ENCODE measurements at regions not wholly inside any gene's neighbourhood (a gene's known extent, or its start where the extent isn't known, plus 50 kb on each side); places are given as distances from the start of the nearest gene placed in this dataset.
"Not testable (repeated sequence)": the region's sequence is repeated elsewhere in the genome, so short reads cannot be mapped to it uniquely, and the experiment has no call there.

DNA sequence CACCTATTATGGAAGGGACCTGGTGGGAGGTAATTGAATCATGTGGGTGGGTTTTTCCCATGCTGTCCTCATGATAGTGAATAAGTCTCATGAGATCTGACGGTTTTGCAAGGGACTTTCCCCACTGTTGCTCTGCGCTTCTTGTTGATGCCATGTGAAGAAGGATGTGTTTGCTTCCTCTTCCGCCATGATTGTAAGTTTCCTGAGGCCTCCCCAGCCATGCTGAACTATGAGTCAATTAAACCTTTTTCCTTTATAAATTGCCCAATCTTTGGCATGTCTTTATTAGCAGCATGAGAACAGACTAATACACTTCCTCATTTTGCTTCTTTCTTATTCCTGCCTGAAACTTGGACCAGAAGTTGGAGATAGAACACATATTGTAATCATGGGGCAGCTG, 396.2 kb downstream of the ATP23 start:
- not testable (repeated sequence) for DNase-seq; H3K36me3 ChIP-seq (replicated peaks; ENCODE audit: control insufficient read depth, insufficient read depth, low read length); H3K4me3 ChIP-seq (ENCODE audit: insufficient read depth, low read depth, low read length); H3K27me3 ChIP-seq (ENCODE audit: control insufficient read depth, insufficient read depth, low read length)

DNA sequence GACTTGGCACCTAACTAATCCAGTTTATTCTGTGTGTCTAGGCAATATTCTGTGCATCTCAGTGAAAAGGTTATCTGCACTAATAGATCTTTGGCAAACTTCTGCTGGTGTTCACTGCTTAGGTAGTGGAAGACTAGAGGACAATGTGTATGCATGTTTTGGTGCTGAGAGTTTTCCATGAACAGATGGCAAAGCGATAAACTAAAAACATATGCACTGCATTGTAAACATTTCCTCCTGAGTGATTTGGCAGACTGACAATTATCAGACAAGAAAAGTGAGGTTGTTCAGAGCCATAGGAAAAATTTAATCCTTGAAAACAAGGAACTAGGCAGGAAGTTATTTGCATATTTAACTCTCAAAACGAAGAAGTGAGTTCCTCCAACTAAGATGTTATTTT, 400.4 kb downstream of the ATP23 start:
- Histone ChIP-seq H3K36me3 (replicated peaks; ENCODE audit: control insufficient read depth, insufficient read depth, low read length) (no peaks in the 10 kb centered on the region), H3K27me3 (ENCODE audit: control insufficient read depth, insufficient read depth, low read length) (no peaks in the 10 kb centered on the region), H3K4me3 (ENCODE audit: insufficient read depth, low read depth, low read length) (no peak overlapping the region)
- no peak for DNase-seq

DNA sequence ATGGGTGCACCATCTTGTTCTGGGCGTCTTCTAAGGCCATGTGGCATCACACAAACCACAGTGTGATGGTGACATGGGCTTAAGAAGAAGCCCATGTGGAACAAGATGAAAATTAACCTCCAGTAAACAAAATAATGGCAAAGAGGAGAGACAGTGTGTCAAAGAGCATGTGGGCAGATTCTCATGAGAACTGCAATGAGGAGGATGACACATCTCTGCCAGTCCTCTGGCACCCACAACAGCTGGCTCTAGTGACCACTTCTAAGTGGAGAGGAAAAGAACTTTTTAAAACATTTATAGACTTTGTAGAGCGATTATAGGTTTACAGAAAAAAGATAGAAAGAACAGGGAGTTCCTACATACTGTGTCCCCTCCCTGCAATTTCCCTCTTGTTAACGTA, 401.4 kb downstream of the ATP23 start:
- DNase-seq = no peak
- Histone ChIP-seq H3K27me3 (ENCODE audit: control insufficient read depth, insufficient read depth, low read length) (no peaks in the 10 kb centered on the region), H3K36me3 (replicated peaks; ENCODE audit: control insufficient read depth, insufficient read depth, low read length) (no peaks in the 10 kb centered on the region), H3K4me3 (ENCODE audit: insufficient read depth, low read depth, low read length) (no peak overlapping the region)

DNA sequence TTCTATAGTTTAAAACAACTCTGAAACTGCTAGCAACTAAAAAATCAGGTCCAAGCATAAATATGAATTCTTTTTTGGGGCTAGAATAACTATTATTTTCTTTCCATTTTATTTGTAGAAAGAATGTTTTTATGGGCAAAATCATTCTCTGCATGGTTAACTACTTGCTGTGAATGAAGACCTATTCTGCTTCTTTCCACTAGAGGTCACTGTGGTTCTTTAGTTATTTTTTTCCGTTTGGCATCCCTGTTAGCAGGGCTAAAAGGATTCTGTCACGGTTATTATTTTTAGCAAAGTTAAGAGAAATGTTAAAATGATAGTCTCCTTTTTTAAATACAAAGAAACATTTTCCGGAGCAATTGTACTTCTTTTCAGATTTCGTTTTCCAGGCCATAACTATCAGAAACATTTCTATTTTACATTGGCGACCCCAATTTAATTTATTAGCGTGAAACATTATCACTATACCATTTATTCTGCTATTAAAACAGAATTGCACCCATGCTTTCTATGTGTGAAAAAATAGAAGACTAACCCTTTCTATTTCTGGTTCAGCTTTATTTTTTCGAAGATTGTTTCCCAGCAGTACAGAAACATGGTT, 404.8 kb downstream of the ATP23 start:
- Histone ChIP-seq H3K36me3 (replicated peaks; ENCODE audit: control insufficient read depth, insufficient read depth, low read length) (no peaks in the 10 kb centered on the region), H3K27me3 (ENCODE audit: control insufficient read depth, insufficient read depth, low read length) (no peaks in the 10 kb centered on the region), H3K4me3 (ENCODE audit: insufficient read depth, low read depth, low read length) (no peak overlapping the region)
- DNase-seq = peak; percentile 15

- Histone ChIP-seq H3K27me3 (ENCODE audit: control insufficient read depth, insufficient read depth, low read length) (no peaks in the 10 kb centered on the region), H3K4me3 (ENCODE audit: insufficient read depth, low read depth, low read length) (no peak overlapping the region), H3K36me3 (replicated peaks; ENCODE audit: control insufficient read depth, insufficient read depth, low read length) (no peaks in the 10 kb centered on the region)
- no peak for DNase-seq
Observed at GRCh38 chr12:58347188-58347587, 405.8 kb downstream of the ATP23 start.

DNA sequence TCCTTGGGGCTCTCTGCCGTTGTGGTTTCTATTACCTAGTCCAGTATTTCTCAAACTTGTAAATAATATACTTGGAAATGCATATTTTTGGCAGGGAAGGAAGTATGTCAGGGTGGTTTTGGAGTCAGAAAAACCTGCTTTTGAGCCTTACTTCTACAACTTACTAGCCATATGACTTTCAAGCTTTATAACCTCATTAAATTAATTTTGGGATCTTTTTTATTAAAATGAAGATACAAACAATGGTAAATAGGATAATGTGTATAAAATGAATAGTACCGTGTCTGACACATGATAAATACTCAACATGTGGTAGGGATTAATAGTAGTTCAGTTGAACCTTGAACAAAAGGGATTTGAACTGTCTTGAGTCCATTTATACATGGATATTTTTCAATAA, 406.3 kb downstream of the ATP23 start:
- Histone ChIP-seq H3K36me3 (replicated peaks; ENCODE audit: control insufficient read depth, insufficient read depth, low read length) (no peaks in the 10 kb centered on the region), H3K4me3 (ENCODE audit: insufficient read depth, low read depth, low read length) (no peak overlapping the region)
- DNase-seq = no peak

DNA sequence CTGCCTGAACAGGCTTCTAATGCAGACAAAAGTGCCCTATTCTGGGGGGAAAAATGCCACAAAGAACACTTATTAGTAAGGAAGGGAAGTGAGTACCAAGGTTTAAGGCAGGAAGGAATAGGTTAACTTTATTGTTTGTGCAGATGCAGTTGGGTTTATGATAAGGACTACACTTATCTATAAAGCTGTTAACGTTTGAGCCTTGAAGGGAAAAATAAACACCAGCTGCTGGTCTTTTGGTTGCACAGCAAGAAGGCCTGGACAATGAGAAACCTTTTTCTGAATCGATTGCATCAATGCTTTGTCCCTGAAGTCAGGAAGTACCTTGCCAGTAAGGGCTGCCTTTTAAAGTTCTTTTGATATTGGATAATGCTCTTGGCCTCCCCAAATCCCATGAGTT, 407.8 kb downstream of the ATP23 start:
- DNase-seq = no peak
- Histone ChIP-seq H3K27me3 (ENCODE audit: control insufficient read depth, insufficient read depth, low read length) (no peaks in the 10 kb centered on the region), H3K36me3 (replicated peaks; ENCODE audit: control insufficient read depth, insufficient read depth, low read length) (no peaks in the 10 kb centered on the region), H3K4me3 (ENCODE audit: insufficient read depth, low read depth, low read length) (no peak overlapping the region)

More for the DNA sequence above, 406.3 kb downstream of the ATP23 start:
- H3K27me3 ChIP-seq (ENCODE audit: control insufficient read depth, insufficient read depth, low read length) = no peaks in the 10 kb centered on the region

GRCh38 chr12:58356794-58357193, 415.4 kb downstream of the ATP23 start:
- DNase-seq = no peak
- Histone ChIP-seq H3K27me3 (ENCODE audit: control insufficient read depth, insufficient read depth, low read length) (no peaks in the 10 kb centered on the region), H3K36me3 (replicated peaks; ENCODE audit: control insufficient read depth, insufficient read depth, low read length) (no peaks in the 10 kb centered on the region), H3K4me3 (ENCODE audit: insufficient read depth, low read depth, low read length) (no peak overlapping the region)

GRCh38 chr12:58357511-58357910, 416.1 kb downstream of the ATP23 start:
- Histone ChIP-seq H3K4me3 (ENCODE audit: insufficient read depth, low read depth, low read length) (no peak overlapping the region), H3K27me3 (ENCODE audit: control insufficient read depth, insufficient read depth, low read length) (no peaks in the 10 kb centered on the region), H3K36me3 (replicated peaks; ENCODE audit: control insufficient read depth, insufficient read depth, low read length) (no peaks in the 10 kb centered on the region)
- DNase-seq = no peak

GRCh38 chr12:58358369-58358768, 417.0 kb downstream of the ATP23 start:
- Histone ChIP-seq H3K4me3 (ENCODE audit: insufficient read depth, low read depth, low read length) (no peak overlapping the region), H3K36me3 (replicated peaks; ENCODE audit: control insufficient read depth, insufficient read depth, low read length) (no peaks in the 10 kb centered on the region), H3K27me3 (ENCODE audit: control insufficient read depth, insufficient read depth, low read length) (no peaks in the 10 kb centered on the region)
- no peak for DNase-seq

DNA sequence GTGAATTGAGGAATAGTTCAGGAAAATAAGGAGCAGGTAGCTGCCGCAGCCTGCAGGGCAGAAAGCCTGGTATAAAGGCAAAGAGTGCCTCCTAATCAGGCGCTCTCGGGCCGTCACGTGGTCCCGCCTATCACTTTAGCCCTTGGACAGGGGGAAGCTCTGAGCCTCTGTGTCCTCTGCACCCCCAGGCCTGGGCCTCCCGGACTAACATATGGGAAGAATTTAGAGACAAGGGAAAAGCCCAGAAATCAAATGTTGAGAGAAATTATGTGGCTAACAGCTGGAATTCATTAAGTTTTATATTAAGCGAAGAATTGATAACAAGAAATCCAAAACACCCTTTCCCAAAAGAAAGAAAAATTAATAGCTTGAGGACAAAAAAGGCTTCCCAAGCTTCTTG, 417.7 kb downstream of the ATP23 start:
- H3K27me3 ChIP-seq (ENCODE audit: control insufficient read depth, insufficient read depth, low read length) = no peaks in the 10 kb centered on the region
- no peaks in the 10 kb centered on the region for H3K36me3 ChIP-seq (replicated peaks; ENCODE audit: control insufficient read depth, insufficient read depth, low read length)
- DNase-seq = no peak
- H3K4me3 ChIP-seq (ENCODE audit: insufficient read depth, low read depth, low read length) = no peak overlapping the region

DNA sequence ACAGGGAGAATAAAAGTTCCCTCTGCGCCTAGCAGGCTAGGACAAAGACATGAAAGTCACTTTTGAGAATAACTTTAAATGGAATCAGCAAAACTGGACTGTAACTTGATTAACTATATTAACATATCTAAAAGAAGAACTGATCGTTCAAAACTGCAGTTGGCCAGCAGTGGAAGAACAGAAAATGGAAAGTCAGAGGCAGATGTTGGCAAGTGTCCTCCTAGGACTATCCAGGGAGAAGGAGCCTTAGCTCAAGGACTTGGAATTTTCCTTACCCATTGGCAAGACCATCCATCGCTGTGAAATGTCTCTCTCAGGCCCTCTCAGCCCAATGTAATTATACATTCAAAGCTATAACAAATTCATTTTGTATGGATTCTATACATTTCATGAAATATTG, 419.7 kb downstream of the ATP23 start:
- Histone ChIP-seq H3K27me3 (ENCODE audit: control insufficient read depth, insufficient read depth, low read length) (no peaks in the 10 kb centered on the region), H3K4me3 (ENCODE audit: insufficient read depth, low read depth, low read length) (no peak overlapping the region), H3K36me3 (replicated peaks; ENCODE audit: control insufficient read depth, insufficient read depth, low read length) (no peaks in the 10 kb centered on the region)
- DNase-seq = no peak

- no peaks in the 10 kb centered on the region for H3K36me3 ChIP-seq (replicated peaks; ENCODE audit: control insufficient read depth, insufficient read depth, low read length)
- H3K4me3 ChIP-seq (ENCODE audit: insufficient read depth, low read depth, low read length) = no peak overlapping the region
- no peaks in the 10 kb centered on the region for H3K27me3 ChIP-seq (ENCODE audit: control insufficient read depth, insufficient read depth, low read length)
- no peak for DNase-seq
Observed at GRCh38 chr12:58363971-58364370, 422.6 kb downstream of the ATP23 start.

DNA sequence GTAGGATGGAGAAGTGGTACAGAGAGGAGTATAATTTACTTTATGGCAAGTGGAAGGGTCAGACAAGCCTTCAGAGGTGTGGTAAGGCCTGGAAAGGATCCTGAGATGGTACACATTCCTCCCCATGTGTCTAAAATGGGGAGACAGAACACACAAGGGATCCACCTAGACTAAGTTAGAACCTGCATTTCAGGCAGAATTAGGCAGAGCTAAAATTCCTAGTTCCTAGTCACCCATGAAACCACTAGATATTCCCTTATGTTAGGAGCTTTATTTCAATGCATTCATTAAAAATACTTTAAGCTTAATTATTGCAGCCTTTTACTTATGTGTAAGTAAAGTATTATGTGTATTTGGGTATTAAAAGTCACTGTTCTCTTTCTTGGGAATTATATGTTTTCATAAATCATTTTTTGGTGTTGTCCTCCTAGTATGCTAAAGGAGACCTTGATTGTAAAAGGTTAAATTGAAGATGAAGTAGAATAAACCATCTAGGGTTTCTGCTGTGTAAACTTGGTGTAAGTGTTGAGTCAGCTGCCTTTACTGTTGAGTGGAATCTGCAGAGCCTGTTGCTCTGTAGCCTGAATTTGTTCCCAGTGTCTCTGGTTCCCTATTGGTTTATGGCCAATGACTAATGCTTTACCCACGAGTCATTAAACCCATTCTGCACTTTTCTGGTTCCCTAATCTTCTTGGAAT, 423.2 kb downstream of the ATP23 start:
- Histone ChIP-seq H3K4me3 (ENCODE audit: insufficient read depth, low read depth, low read length) (no peak overlapping the region), H3K27me3 (ENCODE audit: control insufficient read depth, insufficient read depth, low read length) (no peaks in the 10 kb centered on the region), H3K36me3 (replicated peaks; ENCODE audit: control insufficient read depth, insufficient read depth, low read length) (no peaks in the 10 kb centered on the region)
- DNase-seq = no peak

GRCh38 chr12:58365087-58365390, 423.7 kb downstream of the ATP23 start:
- no peaks in the 10 kb centered on the region for H3K27me3 ChIP-seq (ENCODE audit: control insufficient read depth, insufficient read depth, low read length)
- DNase-seq = no peak
- H3K36me3 ChIP-seq (replicated peaks; ENCODE audit: control insufficient read depth, insufficient read depth, low read length) = no peaks in the 10 kb centered on the region
- H3K4me3 ChIP-seq (ENCODE audit: insufficient read depth, low read depth, low read length) = no peak overlapping the region

GRCh38 chr12:58367041-58367440, 425.7 kb downstream of the ATP23 start:
- Histone ChIP-seq H3K36me3 (replicated peaks; ENCODE audit: control insufficient read depth, insufficient read depth, low read length) (no peaks in the 10 kb centered on the region), H3K27me3 (ENCODE audit: control insufficient read depth, insufficient read depth, low read length) (no peaks in the 10 kb centered on the region), H3K4me3 (ENCODE audit: insufficient read depth, low read depth, low read length) (no peak overlapping the region)
- DNase-seq = no peak

Data from H7 (cell line).